ENCODE measurements at regions not wholly inside any gene's neighbourhood (a gene's known extent, or its start where the extent isn't known, plus 50 kb on each side); places are given as distances from the start of the nearest gene placed in this dataset.

- no peak for TF ChIP-seq CTCF (IDR thresholded peaks at IDR 0.05)
- TF ChIP-seq CREB1 (CRISPR knock-in tag; IDR thresholded peaks at IDR 0.05) = no peak
- no peak for TF ChIP-seq ZNF396 (CRISPR knock-in tag; IDR thresholded peaks at IDR 0.05; ENCODE audit: borderline replicate concordance)
- no peak for TF ChIP-seq E2F4 (CRISPR knock-in tag; IDR thresholded peaks at IDR 0.05; ENCODE audit: borderline replicate concordance, low read depth)
- no peak for TF ChIP-seq KAT7 (CRISPR knock-in tag; IDR thresholded peaks at IDR 0.05; ENCODE audit: borderline replicate concordance)
- no peak for TF ChIP-seq ZNF281 (CRISPR knock-in tag; IDR thresholded peaks at IDR 0.05)
Observed at GRCh38 chr10:54906940-54907339, 105.9 kb upstream of the PCDH15 start.

All from WTC11 (cell line).